HEK293T (cell line): ENCODE measurements at regions not wholly inside any gene's neighbourhood (a gene's known extent, or its start where the extent isn't known, plus 50 kb on each side); places are given as distances from the start of the nearest gene placed in this dataset.

Experiments
- CTCF ChIA-PET: fragments of 350-600 bp; formaldehyde crosslinking; extraction: SDS; loops from one replicate; lab custom pipeline; 2021; ENCODE audit warnings: antibody characterized with exemption, inconsistent platforms; lab: Yijun Ruan, JAX
- POLR2A ChIA-PET: fragments of 350-600 bp; formaldehyde crosslinking; extraction: SDS; loops from one replicate; lab custom pipeline; 2020; ENCODE audit warnings: antibody characterized with exemption, inconsistent platforms; lab: Yijun Ruan, JAX
- DNase-seq: peaks from one replicate; pipeline ENCODE4 v3.0.0; 2012; ENCODE audit warnings: mixed read lengths; ENCODE audit errors: extremely low spot score
- ARNT ChIP-seq: fragments of 450-650 bp; IDR thresholded peaks from 2 replicates; pipeline ENCODE4 v1.6.1; 2017; ENCODE audit warnings: mild to moderate bottlenecking
- BHLHE40 ChIP-seq: fragments of 450-650 bp; IDR thresholded peaks from 2 replicates; pipeline ENCODE4 v1.6.1; 2016; ENCODE audit warnings: mild to moderate bottlenecking, moderate library complexity, borderline replicate concordance
- CTBP1 ChIP-seq: fragments of 450-650 bp; IDR thresholded peaks from 2 replicates; pipeline ENCODE4 v1.6.1; 2016; ENCODE audit warnings: borderline replicate concordance
- ELF4 ChIP-seq: fragments of 450-650 bp; IDR thresholded peaks from 2 replicates; pipeline ENCODE4 v1.6.1; 2017; ENCODE audit warnings: antibody characterized with exemption
- FOXA1 ChIP-seq: fragments of 450-650 bp; IDR thresholded peaks from 2 replicates; pipeline ENCODE4 v1.6.1; 2016; ENCODE audit warnings: mild to moderate bottlenecking
- FOXK2 ChIP-seq: fragments of 450-650 bp; IDR thresholded peaks from 2 replicates; pipeline ENCODE4 v1.6.1; 2016; ENCODE audit warnings: mild to moderate bottlenecking
- FOXM1 ChIP-seq: fragments of 450-650 bp; IDR thresholded peaks from 2 replicates; pipeline ENCODE4 v1.6.1; 2017; ENCODE audit warnings: mild to moderate bottlenecking, borderline replicate concordance
- HDGF ChIP-seq: fragments of 450-650 bp; IDR thresholded peaks from 2 replicates; pipeline ENCODE4 v1.6.1; 2017; ENCODE audit warnings: antibody characterized with exemption, borderline replicate concordance
- L3MBTL2 ChIP-seq: fragments of 450-650 bp; conservative IDR thresholded peaks from 2 replicates; pipeline ENCODE4 v1.6.1; 2016; ENCODE audit warnings: mild to moderate bottlenecking
- LEF1 ChIP-seq: fragments of 450-650 bp; IDR thresholded peaks from 2 replicates; pipeline ENCODE4 v1.6.1; 2017; ENCODE audit warnings: mild to moderate bottlenecking, borderline replicate concordance
- NFRKB ChIP-seq: fragments of 450-650 bp; IDR thresholded peaks from 2 replicates; pipeline ENCODE4 v1.6.1; 2016; ENCODE audit warnings: mild to moderate bottlenecking, moderate library complexity
- PKNOX1 ChIP-seq: fragments of 450-650 bp; IDR thresholded peaks from 2 replicates; pipeline ENCODE4 v1.6.1; 2016
- SP1 ChIP-seq: fragments of 450-650 bp; IDR thresholded peaks from 2 replicates; pipeline ENCODE4 v1.6.1; 2017
- SUZ12 ChIP-seq: fragments of 450-650 bp; IDR thresholded peaks from 2 replicates; pipeline ENCODE4 v1.6.1; 2016; ENCODE audit warnings: mild to moderate bottlenecking
- TARDBP ChIP-seq: fragments of 450-650 bp; IDR thresholded peaks from 2 replicates; pipeline ENCODE4 v1.6.1; 2016
- ZNF384 ChIP-seq: fragments of 450-650 bp; IDR thresholded peaks from 2 replicates; pipeline ENCODE4 v1.6.1; 2016

- no peak for TF ChIP-seq TARDBP
- TF ChIP-seq FOXM1 = no peak
- no peak for TF ChIP-seq BHLHE40
- TF ChIP-seq L3MBTL2 = no peak
- no peak for TF ChIP-seq LEF1
- TF ChIP-seq ELF4 = no peak
- CTCF ChIA-PET = no interaction called here
- POLR2A ChIA-PET = no interaction called here
- DNase-seq = no peak
Measured at GRCh38 chr21:15932726-15933125, 202.9 kb downstream of the USP25 start.

- POLR2A ChIA-PET = no interaction called here
Measured at GRCh38 chr21:15935530-15935929, 205.7 kb downstream of the USP25 start.

GRCh38 chr21:15943009-15943666 lies 213.4 kb downstream of the USP25 start:
- TF ChIP-seq ZNF384 = no peak
- DNase-seq = no peak
- ChIA-PET POLR2A (no interaction called here), CTCF (no interaction called here)

More at GRCh38 chr21:15935530-15935929, 205.7 kb downstream of the USP25 start:
- CTCF ChIA-PET = no interaction called here
- TF ChIP-seq FOXA1 (no peak), ARNT (no peak), SP1 (no peak), ZNF384 (no peak)
- DNase-seq = no peak

GRCh38 chr21:15947677-15948076 lies 217.9 kb downstream of the USP25 start:
- POLR2A ChIA-PET = no interaction called here
- TF ChIP-seq LEF1 = no peak
- no peak for TF ChIP-seq TARDBP
- no peak for TF ChIP-seq FOXA1
- TF ChIP-seq L3MBTL2 = no peak
- no peak for TF ChIP-seq ELF4
- TF ChIP-seq NFRKB = no peak
- no peak for TF ChIP-seq SUZ12
- TF ChIP-seq FOXM1 = no peak
- no peak for TF ChIP-seq BHLHE40
- TF ChIP-seq CTBP1 = no peak
- CTCF ChIA-PET = no interaction called here
- no peak for DNase-seq

- no peak for DNase-seq
- CTCF ChIA-PET = no interaction called here
- no peak for TF ChIP-seq FOXK2
- no peak for TF ChIP-seq BHLHE40
- no peak for TF ChIP-seq PKNOX1
- TF ChIP-seq HDGF = no peak
- no peak for TF ChIP-seq LEF1
- no peak for TF ChIP-seq NFRKB
- no peak for TF ChIP-seq CTBP1
- no peak for TF ChIP-seq ARNT
- TF ChIP-seq SUZ12 = no peak
- no peak for TF ChIP-seq ZNF384
- TF ChIP-seq FOXM1 = no peak
- TF ChIP-seq FOXA1 = no peak
- no peak for TF ChIP-seq L3MBTL2
- no peak for TF ChIP-seq ELF4
- POLR2A ChIA-PET = no interaction called here
Measured at GRCh38 chr21:15953551-15954116, 223.9 kb downstream of the USP25 start.

- POLR2A ChIA-PET = no interaction called here
Measured at GRCh38 chr21:15964236-15964855, 234.6 kb downstream of the USP25 start.

More at GRCh38 chr21:15964236-15964855, 234.6 kb downstream of the USP25 start:
- DNase-seq = no peak
- CTCF ChIA-PET = interaction anchor here (0.7 kb wide), 1 partner anchor 24 kb away, joined by 4 read pairs; no protein-coding TSS in a partner anchor
- TF ChIP-seq NFRKB (no peak), FOXM1 (no peak), SP1 (no peak), L3MBTL2 (no peak), CTBP1 (no peak), HDGF (no peak), ZNF384 (no peak), TARDBP (no peak), PKNOX1 (no peak), FOXA1 (no peak), LEF1 (no peak), FOXK2 (no peak), BHLHE40 (no peak), ELF4 (no peak), ARNT (no peak), SUZ12 (no peak)
